ENCODE measurements at regions not wholly inside any gene's neighbourhood (a gene's known extent, or its start where the extent isn't known, plus 50 kb on each side); places are given as distances from the start of the nearest gene placed in this dataset.
"Not testable (repeated sequence)": the region's sequence is repeated elsewhere in the genome, so short reads cannot be mapped to it uniquely, and the experiment has no call there.

DNA sequence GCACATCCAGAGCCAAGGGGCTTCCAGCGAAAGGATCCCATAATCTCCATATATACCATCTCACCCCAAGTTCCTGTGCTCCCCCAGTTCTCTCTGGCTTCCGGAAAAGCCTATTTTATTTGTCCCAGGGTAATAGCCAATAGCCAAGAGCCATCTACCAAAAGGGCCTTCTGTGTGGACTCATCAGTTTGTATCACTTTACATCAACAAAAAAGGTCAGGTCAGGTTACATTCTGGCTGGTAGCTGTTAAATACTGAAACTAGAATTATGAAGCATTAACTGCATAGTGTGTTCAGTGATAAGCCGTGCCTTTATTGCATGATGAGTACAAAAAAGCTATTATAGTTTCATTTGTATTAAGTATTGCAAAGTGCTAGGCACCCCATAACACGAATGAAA lies 223.7 kb downstream of the IRS1 start:
- DNase-seq, result no peak

DNA sequence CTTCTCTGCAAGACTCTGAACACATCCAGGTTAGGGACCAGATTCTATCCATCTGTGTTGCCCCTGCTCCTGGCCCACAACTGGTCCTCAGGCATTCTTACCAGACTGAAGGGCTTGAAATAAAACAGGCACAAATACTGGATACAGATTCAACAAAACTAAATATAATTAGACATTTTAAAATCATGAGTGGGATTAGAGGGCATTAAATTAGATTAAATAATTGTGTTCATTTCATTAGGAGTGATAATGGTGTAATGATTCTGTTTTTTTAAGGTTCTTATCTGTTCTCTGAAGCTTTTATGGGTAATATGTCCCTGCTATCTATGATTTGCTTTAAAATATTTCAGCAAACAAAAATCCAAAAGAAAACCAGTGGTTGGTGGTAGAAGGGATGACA lies 226.5 kb downstream of the IRS1 start:
- no peak for DNase-seq

DNA sequence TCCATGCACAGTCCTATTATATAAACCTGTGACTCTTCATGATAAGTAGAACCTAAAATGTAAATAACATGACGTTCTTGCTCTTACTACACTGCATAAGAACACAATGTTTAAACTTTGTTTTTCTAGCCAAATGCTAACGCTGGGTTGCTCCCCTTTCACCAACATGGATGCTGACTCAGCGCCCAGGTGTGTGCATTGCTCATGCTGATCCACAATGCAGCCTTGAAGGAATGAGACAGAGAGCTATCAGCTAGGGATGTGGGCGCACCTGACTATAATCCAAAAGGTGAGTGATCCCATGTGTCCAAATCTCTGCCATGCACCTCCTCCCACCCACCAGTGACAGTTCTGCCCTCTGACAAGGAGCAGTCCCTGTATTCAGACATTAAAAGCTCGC lies 235.0 kb downstream of the IRS1 start:
- no peak for DNase-seq

DNA sequence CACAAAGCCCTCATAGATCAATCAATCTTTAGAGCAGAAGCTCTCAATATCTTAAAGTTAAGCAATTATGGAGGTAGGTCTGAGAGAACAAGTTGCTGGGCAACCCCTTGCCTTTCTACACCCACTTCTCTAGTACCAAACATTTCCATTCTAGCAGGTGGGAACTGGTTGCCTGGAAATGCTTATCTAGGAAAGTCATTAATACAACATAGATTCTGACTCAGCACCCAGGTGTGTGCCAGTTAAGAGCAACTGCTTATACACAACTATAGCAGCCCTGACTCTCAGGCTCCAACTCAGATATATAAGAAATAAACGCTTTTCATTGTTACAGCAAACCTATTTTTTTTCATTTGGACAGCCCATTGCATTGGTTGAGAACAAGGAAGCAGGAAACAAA lies 237.7 kb downstream of the IRS1 start:
- no peak for DNase-seq

DNA sequence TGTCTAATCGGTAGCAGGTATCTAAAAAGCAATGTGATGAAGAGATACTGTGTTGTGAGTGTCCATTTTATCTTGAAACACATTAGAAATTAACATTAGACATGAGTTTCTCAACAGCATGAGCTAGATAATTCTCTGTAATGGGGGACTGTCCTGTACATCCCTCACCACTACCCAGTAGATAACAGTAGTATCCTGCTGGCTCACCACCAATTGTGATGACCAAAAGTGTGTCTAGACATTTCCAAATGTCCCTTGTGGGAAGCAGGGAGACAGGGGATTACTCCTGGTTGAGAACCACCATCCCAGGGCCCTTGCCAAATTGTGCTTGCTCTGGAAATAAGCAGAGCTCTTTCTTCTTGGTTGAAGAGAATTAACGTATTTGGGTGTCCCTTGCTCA lies 239.3 kb downstream of the IRS1 start:
- no peak for DNase-seq

DNA sequence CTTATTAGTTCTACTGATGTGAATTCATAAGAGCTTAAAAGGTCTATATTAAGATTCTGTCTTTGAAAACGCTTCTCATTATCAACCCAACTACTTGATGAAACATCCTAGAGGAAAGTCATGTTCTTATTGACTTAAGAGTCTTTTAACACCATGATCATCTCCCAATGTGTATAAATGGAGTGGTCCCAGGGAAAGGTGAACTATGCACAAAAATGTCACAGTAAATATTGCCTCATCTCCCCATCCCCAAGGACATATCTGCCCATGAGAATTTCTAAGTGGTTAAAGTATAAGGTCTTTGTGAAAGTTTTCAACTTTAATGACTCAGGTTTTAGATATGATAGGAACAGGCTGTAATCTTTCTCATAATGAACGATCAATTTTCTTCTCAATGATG lies 240.1 kb downstream of the IRS1 start:
- DNase-seq, result peak; percentile 37

DNA sequence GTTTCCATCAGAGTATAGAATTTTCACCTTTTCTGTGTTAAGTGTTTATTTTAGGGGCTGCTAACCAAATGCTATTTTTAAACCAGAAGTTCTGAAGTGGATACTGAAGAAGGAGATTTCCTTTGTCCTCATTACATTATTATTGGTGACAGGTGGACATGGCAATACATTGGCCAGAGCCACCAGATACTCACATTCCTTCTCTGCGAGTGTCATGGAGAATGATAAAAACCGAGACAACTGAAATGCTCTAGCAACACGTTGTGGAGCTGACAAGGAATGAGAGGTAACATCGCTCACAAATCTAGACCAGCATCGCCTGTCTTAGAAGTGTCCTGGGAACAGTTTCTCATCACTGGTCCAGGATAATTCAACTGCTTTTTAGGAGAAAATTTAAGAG lies 241.2 kb downstream of the IRS1 start:
- DNase-seq, result no peak

DNA sequence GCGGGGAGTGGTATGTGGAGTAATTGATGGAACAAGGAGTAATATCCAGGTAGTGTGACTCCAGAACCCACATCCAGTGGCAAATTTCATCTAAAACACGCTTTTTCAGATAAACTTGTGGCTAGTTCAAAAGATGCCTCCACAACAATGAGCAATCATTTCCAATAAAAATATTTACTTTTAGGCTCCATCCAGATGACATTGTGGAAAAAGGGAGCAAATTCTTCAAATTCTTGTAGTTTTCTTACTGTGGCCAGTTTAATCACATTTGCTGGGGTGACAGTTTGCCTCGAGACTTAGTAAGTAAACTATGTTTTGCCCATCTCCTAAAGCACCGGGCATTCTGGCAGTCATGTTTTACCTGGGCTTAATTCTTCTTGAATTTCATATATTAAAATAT lies 243.6 kb downstream of the IRS1 start:
- no peak for DNase-seq

DNA sequence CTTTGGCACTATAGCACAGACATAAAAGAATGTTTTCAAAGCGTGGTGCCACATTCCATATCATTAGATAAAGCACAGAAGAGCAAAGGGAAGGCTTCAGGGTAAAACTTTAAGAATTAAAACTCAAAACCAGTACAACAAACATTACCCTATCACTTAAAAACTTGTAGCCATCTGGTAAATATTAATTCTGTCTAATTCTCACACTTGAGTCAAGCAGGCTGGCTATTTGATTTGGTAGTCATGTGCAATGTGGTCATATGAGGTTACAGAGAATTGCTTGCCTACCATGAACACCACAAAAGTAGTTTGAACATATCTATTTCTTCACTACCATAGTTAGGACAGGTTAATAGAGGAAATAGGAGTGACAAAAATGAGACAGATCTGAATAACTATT lies 244.9 kb downstream of the IRS1 start:
- DNase-seq, result no peak

DNA sequence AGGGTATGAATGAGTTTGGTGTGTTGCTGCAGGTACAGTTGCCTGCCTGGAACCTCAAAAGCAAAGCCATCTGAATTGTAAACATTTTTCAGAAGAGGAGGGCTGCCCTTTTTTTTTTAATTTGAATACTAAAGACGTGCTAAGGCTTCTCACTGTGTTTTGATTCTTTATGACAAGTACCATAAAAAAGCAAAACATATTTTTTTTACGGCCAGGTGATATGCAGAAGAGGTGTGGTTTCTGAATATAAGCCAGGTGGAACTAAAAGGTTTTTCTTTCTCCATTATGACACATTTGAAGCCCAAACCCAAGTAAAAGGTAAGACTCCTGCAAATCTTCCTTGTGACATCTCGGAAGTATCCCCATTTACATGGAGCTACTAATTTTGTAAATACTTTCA lies 246.3 kb downstream of the IRS1 start:
- no peak for DNase-seq

DNA sequence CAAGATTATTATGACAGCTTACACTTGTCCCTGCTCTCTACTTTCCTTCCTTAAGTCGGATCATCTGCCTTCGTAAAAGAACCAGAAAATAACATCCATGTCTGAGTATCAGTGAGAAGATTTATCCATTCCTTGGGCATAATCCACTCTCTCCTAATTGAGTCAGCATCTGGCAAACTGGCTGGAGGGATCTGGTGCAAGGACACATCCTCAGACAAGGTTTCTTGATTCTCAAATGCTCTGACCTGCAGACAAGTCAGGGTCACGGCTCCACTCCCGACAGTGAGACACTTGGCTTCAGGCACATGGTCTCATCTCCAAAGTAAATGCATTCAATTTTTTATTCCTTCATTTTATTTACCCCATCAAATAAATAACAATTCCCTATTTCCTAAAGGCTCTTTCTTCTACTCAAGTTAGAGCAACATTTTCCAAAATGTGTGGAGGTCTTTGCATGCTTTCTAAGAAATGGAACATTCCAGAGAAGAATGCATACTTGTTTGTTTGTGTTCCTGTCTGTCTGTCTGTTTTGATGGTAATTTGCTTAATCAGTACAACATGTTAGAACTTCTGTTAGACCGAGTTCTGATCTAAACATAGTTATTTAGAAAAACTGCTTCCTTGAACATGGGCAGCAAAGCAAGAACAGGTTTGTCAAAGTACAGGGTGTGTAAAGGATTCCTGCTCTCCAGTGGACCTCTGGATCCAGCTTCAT lies 246.9 kb downstream of the IRS1 start:
- DNase-seq, result peak; percentile 97

DNA sequence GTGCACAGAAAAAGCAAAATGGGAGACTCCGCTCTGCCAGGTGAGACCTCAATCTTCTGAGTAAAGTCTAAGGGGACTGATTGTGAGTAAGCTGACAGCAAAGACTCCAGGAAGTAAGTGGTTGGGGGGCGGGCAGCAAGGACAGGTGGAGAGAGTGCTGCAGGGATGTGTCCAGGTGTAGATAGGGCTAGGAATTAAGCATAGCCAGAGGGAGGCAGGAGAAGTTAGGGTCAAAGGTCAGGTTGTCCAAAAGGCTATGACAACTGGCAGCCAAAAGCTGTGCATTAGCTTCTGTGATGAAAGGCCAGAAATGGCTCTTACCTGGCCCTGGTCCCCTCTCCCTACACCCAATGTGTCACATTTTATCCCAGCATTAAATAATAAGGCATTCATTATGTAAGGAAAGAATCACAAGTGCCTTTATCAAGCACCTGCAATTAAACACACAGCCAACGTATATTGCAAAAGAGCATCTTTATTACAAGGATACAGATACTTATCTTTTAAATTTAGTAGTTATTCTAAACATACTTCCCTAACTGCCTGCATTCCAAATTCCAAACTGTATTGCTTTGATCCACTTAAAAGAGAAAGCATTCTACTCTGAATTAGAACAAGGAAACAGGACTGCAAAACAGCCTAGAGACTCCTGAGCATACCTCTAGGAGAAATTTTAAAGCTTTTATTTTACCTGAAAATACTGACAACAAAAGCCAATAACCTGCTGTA lies 247.9 kb downstream of the IRS1 start:
- peak; percentile 30 for DNase-seq

DNA sequence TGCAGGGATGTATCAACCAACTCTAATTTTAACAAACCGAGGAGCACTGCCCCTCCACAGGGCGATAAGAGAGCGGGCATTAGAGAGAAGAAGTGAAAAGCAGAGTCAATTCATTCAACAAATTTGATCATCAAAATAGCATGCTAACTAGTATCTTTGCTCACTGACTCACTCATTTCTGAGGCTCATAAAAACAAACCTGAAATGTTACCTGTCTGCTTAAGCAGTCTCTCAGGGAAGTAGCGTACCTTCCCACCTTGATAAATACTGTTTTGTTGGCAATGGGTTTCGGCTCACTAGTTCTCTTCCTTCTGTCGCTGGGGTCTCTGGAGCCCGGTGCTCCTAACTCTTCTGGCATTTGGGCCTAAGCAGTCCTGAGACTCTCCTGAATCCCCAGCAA lies 248.8 kb downstream of the IRS1 start:
- DNase-seq, result no peak

DNA sequence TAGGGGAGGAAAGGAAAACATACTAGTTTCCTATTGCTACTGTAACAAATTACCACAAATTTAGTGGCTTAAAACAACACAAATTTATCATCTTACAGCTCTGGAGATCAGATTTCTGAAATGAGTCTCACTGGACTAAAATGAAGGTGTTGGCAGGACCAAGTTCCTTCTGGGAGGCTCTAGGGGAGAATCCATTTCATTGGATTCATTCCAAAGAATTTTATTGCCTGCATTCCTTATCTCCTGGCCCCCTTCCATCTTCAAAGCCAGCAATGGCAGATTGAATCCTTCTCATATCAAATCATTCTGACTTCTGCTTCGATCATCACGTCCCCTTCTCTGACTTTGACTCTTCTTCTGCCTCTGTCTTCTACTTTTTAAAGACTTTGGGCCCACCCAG lies 250.9 kb downstream of the IRS1 start:
- no peak for DNase-seq

DNA sequence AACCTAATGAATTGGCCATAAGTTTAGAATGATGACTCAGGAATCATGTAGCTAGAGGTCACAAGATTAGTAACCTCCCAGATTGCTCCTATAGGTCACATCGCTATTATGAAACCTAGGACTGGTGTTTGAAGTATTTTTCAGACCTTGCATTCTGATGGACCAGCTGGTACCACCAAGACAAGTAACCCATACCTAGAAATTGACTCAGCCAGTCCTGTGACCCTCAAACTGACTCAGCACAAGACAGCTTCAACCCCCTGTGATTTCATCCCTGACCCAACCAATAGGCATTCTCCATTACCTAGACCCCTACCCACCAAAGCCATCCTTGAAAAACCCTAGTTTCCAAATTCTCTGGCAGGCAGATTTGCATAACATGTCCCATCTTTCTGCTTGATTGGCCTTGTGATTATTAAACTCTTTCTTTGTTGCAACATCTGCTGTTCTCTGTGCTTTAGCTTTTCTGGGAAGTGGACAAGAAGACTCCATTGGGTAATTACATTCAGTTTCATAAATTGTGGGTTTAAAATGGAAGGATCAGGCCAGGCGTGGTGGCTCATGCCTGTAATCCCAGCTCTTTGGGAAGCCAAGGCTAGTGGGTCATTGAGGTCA lies 254.9 kb downstream of the IRS1 start:
- DNase-seq, result no peak

DNA sequence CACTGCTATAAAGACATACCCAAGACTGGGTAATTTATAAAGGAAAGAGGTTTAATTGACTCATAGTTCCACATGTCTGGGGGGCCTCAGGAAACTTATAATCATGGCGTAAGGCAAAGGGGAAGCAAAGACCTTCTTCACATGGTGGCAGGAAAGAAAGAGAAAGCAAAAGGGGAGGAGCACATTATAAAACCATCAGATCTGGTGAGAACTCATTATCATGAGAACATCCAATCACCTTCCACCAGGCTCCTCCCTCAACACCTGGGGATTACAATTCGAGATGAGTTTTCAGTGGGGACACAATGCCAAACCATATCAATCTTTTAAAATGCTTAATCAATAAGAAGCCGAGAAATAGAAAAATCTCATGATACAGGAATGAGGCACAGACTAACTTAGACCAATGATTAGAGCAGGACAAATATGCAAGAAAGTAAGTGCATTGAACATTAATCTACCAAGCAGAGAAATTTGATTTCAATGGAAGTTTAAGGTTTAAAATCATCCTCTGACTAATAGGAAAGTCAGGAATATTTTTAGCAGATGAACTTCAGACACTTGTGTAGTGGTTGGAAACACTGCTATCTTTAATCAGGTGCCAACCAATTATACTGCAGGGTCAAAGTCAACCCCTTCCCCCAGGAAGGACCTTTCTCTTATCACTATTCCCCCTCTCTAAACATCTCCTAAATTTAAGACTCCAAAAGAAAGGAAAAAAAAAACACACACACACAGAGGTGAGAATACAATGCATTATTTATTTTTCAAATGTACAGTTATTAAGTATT lies 259.2 kb downstream of the IRS1 start:
- DNase-seq, result no peak

DNA sequence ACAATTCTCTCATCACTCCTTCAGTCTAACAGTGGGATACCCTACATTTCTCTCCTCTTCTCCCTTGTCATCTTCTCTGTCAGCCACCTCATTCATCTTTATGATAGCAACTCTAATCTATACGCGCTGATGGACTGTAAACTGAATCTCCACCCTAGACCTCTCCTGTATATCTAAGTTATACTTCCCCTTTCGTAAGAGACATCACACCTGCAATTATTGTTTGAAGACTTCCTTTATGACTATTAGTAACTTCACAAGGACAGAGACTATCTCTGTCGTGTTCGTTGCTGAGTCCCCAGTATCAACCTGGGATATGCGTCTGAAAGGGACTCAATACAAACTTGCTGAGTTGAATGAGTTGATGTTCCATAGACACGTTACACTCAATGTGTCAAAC lies 263.2 kb downstream of the IRS1 start:
- DNase-seq, result no peak

DNA sequence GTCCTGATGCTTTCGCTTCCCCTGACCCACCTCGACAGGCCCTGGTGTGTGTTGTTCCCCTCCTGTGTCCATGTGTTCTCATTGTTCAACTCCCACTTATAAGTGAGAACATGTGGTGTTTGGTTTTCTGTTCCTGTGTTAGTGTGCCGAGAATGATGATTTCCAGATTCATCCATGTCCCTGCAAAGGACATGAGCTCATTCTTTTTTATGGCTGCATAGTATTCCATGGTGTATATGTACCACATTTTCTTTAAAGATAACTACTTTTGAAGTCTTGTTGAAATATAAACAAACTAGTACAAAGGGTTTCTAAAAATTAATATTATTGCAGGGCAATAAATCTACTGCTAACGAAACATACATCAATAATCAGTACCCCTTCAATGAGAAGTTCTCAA lies 266.6 kb downstream of the IRS1 start:
- not testable (repeated sequence) for DNase-seq

DNA sequence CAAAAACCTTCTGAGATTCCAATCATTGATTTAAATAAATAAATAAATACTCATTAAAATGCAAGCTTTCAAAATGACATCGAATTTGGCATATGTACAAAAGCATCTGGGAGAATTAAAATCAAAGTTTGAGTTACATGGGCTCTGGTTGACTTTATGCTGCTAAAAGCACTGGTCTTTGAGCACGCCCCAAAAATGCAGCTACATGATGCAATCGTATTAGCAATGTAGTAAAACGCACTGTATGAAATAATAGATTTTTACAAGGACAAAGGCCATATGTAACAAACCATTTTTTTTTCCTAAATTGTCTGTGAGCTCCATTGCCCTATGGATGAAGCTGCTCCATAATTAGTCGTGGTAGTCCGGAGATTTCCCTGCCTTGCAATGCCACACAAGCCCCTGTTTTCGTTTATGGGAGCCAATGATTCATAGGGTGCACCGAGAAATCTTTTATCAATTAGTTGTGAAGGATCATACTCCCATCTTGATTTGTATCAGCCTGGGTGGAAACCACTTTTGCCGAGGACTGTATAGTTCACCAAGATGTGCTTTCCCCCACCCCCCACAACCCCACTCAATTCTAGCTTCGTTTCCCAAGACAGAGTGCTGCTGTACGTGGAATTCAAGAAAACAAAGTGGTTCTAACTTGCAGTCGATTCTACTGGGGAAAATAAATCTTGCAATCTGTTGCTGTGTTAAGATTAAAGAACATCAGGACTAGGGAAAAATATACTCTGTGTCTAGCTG lies 268.4 kb downstream of the IRS1 start:
- no peak for DNase-seq

DNA sequence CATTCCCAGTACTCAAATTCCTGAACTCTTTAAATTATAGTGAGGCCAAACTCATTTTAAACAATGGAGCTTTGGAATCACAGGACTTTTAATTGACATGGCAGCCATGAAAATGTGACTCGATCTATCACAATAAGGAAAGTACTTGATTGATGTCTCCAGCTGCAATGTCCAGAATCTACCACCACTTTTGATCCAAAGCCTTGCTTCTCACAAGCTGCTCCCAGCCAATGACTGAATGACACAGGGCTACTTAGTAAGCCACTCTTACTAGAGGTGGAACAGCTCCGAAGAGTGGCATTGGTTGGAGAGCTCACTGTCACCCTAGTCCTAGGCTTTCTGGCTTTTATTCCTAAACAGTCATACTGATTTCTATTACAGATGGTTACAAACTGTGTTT lies 270.1 kb downstream of the IRS1 start:
- DNase-seq, result no peak

DNA sequence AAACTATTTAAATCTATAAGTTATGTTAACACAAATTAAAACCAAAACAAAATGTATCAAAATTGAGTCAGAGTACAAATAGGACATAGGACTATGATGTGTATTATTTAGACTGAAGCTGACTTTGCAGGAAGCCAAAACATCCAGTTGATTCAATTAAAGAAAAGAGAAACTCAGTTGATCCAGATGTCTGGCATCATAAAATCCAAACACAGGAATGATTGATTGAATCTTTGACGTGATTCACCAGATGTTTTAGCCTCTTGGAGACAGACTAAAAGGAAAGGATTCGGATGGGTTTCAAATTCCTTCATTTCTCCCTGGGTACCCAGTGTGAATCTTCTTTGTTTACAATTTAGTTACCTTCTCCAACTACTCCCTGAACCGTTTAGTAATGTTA lies 272.9 kb downstream of the IRS1 start:
- peak; percentile 21 for DNase-seq

DNA sequence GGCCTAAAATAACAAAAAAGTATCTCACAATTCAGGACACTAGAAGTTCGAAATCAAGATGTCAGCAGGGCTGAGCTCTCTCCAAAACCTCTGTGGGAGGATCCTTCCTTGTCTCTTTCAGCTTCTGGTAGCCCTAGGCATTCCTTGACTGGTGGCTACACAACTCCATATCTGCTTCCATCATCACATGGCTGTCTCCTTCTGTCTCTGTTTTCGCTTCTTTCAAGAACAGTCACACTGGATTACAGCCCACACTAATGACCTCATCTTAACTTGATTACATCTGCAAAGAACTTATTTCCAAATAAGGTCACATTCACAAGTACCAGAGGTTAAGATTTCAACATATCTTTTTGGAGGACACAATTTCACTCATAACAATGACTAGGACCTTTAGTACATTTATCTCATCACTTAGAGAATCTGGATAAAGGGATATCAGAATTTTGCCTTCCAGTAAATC lies 275.2 kb downstream of the IRS1 start:
- DNase-seq, result no peak

DNA sequence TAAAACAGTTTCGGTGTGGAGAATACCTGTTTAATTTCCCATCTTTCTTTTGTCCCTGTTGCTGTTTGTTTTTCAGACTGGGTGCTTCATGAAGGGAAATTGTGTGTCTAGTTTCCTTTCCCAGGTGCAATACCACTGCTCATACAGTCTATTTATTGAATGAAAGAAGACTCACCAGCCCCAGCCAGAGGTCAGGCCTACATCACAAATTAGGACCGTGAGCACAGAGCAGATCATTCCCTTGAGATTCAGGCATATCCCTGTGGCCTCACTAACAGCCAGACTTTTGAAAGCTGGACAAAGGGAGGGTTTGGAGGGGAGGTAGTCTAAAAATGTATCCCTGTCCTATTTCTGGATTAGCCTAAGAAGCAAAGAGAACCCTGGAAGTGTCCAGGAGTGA lies 278.9 kb downstream of the IRS1 start:
- DNase-seq, result no peak
